H9 (cell line): ENCODE measurements at regions not wholly inside any gene's neighbourhood (a gene's known extent, or its start where the extent isn't known, plus 50 kb on each side); places are given as distances from the start of the nearest gene placed in this dataset.

Experiments
- DNase-seq: peaks from one replicate; pipeline ENCODE4 v3.0.0-alpha.2; 2017
- H2AFZ ChIP-seq: one replicate; pipeline ENCODE4 v1.6.1; 2013; ENCODE audit warnings: mild to moderate bottlenecking, low read length, control low read depth, moderate library complexity
- H2AK5ac ChIP-seq: 2 replicates; pipeline ENCODE4 v1.6.1; 2013; ENCODE audit warnings: low read length, control low read depth, mixed read lengths; ENCODE audit not compliant: insufficient read length
- H2BK120ac ChIP-seq: one replicate; pipeline ENCODE4 v1.6.1; 2013; ENCODE audit warnings: low read depth, mild to moderate bottlenecking, low read length, control low read depth, inconsistent platforms; ENCODE audit not compliant: poor library complexity, severe bottlenecking
- H2BK12ac ChIP-seq: 2 replicates; pipeline ENCODE4 v1.6.1; 2013; ENCODE audit warnings: low read length, control low read depth, mixed read lengths, low read depth; ENCODE audit not compliant: insufficient read length
- H2BK15ac ChIP-seq: 2 replicates; pipeline ENCODE4 v1.6.1; 2013; ENCODE audit warnings: low read depth, low read length, control low read depth
- H2BK20ac ChIP-seq: one replicate; pipeline ENCODE4 v1.6.1; 2013; ENCODE audit warnings: low read depth, mild to moderate bottlenecking, low read length, control low read depth, inconsistent platforms; ENCODE audit not compliant: poor library complexity, severe bottlenecking
- H2BK5ac ChIP-seq: 2 replicates; pipeline ENCODE4 v1.6.1; 2013; ENCODE audit warnings: low read length, control low read depth, mixed read lengths; ENCODE audit not compliant: insufficient read length
- H3K14ac ChIP-seq: 2 replicates; pipeline ENCODE4 v1.6.1; 2013; ENCODE audit warnings: low read length, control low read depth; ENCODE audit not compliant: insufficient read depth
- H3K18ac ChIP-seq: 2 replicates; pipeline ENCODE4 v1.6.1; 2013; ENCODE audit warnings: low read depth, mild to moderate bottlenecking, mixed read lengths, low read length, control low read depth; ENCODE audit not compliant: insufficient read length
- H3K23ac ChIP-seq: 2 replicates; pipeline ENCODE4 v1.6.1; 2013; ENCODE audit warnings: low read length, control low read depth, mixed read lengths, low read depth; ENCODE audit not compliant: insufficient read length
- H3K23me2 ChIP-seq: 2 replicates; pipeline ENCODE4 v1.6.1; 2013; ENCODE audit warnings: low read depth, mild to moderate bottlenecking, mixed read lengths, low read length, control low read depth; ENCODE audit not compliant: insufficient read length, poor library complexity, severe bottlenecking
- H3K27ac ChIP-seq: 2 replicates; pipeline ENCODE4 v1.5.1; 2013; ENCODE audit warnings: low read length, control low read depth, mixed read lengths, low read depth; ENCODE audit not compliant: insufficient read length
- H3K27me3 ChIP-seq: 2 replicates; pipeline ENCODE4 v1.6.1; 2013; ENCODE audit warnings: low read length, control low read depth, inconsistent platforms; ENCODE audit not compliant: insufficient read depth
- H3K4ac ChIP-seq: 2 replicates; pipeline ENCODE4 v1.6.1; 2013; ENCODE audit warnings: low read depth, mild to moderate bottlenecking, control low read depth, inconsistent platforms, low read length, moderate library complexity
- H3K4me1 ChIP-seq: 2 replicates; pipeline ENCODE4 v1.6.1; 2013; ENCODE audit warnings: low read length, control low read depth, inconsistent platforms; ENCODE audit not compliant: insufficient read depth
- H3K4me2 ChIP-seq: 2 replicates; pipeline ENCODE4 v1.6.1; 2013; ENCODE audit warnings: low read length, control low read depth, mixed read lengths; ENCODE audit not compliant: insufficient read length, insufficient read depth
- H3K56ac ChIP-seq: 2 replicates; pipeline ENCODE4 v1.6.1; 2013; ENCODE audit warnings: low read depth, mild to moderate bottlenecking, mixed read lengths, low read length, control low read depth; ENCODE audit not compliant: insufficient read length
- H3K79me1 ChIP-seq: 2 replicates; pipeline ENCODE4 v1.6.1; 2013; ENCODE audit warnings: low read depth, mild to moderate bottlenecking, moderate library complexity, low read length, control low read depth, inconsistent platforms; ENCODE audit not compliant: insufficient read depth, poor library complexity, severe bottlenecking
- H3K79me2 ChIP-seq: 2 replicates; pipeline ENCODE4 v1.6.1; 2013; ENCODE audit warnings: low read length, control low read depth, inconsistent platforms; ENCODE audit not compliant: insufficient read depth
- H3K9ac ChIP-seq: 2 replicates; pipeline ENCODE4 v1.6.1; 2013; ENCODE audit warnings: low read length, control low read depth, mixed read lengths; ENCODE audit not compliant: insufficient read length; ENCODE audit errors: extremely low read depth
- H3K9me3 ChIP-seq: one replicate; pipeline ENCODE4 v1.6.1; 2013; ENCODE audit warnings: low read depth, low read length, inconsistent platforms; ENCODE audit not compliant: control insufficient read depth
- H3T11ph ChIP-seq: one replicate; pipeline ENCODE4 v1.6.1; 2013; ENCODE audit warnings: mild to moderate bottlenecking, low read length, control low read depth, inconsistent platforms
- H4K20me1 ChIP-seq: one replicate; pipeline ENCODE4 v1.6.1; 2013; ENCODE audit not compliant: control insufficient read depth, insufficient read length, insufficient read depth
- H4K5ac ChIP-seq: 2 replicates; pipeline ENCODE4 v1.6.1; 2013; ENCODE audit warnings: low read depth, mild to moderate bottlenecking, mixed read lengths, low read length, control low read depth; ENCODE audit not compliant: insufficient read length
- H4K8ac ChIP-seq: replicated peaks from 2 replicates; pipeline ENCODE4 v1.6.1; 2013; ENCODE audit warnings: low read length, control low read depth, mixed read lengths, low read depth; ENCODE audit not compliant: insufficient read length
- H4K91ac ChIP-seq: 2 replicates; pipeline ENCODE4 v1.6.1; 2013; ENCODE audit warnings: low read depth, mild to moderate bottlenecking, moderate library complexity, mixed read lengths, low read length, control low read depth; ENCODE audit not compliant: insufficient read length
- H3K27ac Mint-ChIP-seq, 3 experiments: 2 replicates in 2 of 3; 3 replicates in 1 of 3; pipeline ENCODE4 v1.8.0; 2020 to 2021; ENCODE audit warnings: mixed read lengths in 3 of 3, mild to moderate bottlenecking in 1 of 3, moderate library complexity in 1 of 3
- H3K27me3 Mint-ChIP-seq: 2 replicates; pipeline ENCODE4 v1.8.0; 2021; ENCODE audit warnings: low read depth, mild to moderate bottlenecking, moderate library complexity, mixed read lengths
- H3K36me3 Mint-ChIP-seq, 3 experiments: 2 replicates in 2 of 3; 3 replicates in 1 of 3; pipeline ENCODE4 v1.8.0; 2020 to 2021; ENCODE audit warnings: low read depth in 3 of 3, mixed read lengths in 3 of 3; ENCODE audit not compliant: insufficient read depth in 1 of 3
- H3K4me1 Mint-ChIP-seq, 2 experiments: 2 replicates each; pipeline ENCODE4 v1.8.0; 2020; ENCODE audit warnings: mixed read lengths in 2 of 2
- H3K4me3 Mint-ChIP-seq, 2 experiments: 2 replicates in 1 of 2; 3 replicates in 1 of 2; pipeline ENCODE4 v1.8.0; 2020 to 2021; ENCODE audit warnings: mild to moderate bottlenecking in 2 of 2, mixed read lengths in 2 of 2, moderate library complexity in 1 of 2
- H3K9me3 Mint-ChIP-seq, 2 experiments: 2 replicates in 1 of 2; 3 replicates in 1 of 2; pipeline ENCODE4 v1.8.0; 2020; ENCODE audit warnings: mild to moderate bottlenecking in 2 of 2, mixed read lengths in 2 of 2, moderate library complexity in 1 of 2
- WGBS: extraction: QIAGEN DNeasy Blood & Tissue Kit; methylation state at CpG from one replicate; pipeline ENCODE4 v1.1.7; 2013; ENCODE audit warnings: missing lambda C conversion rate, low lambda C conversion rate, mixed read lengths; ENCODE audit not compliant: insufficient read length; ENCODE audit errors: extremely low coverage; 5-methylcytosine and 5-hydroxymethylcytosine counted together
- TF ChIP-seq, protein P1 (sequence below): fragments of 200-600 bp; sonication (generic); conservative IDR thresholded peaks from 3 replicates; pipeline ENCODE4 v1.8.0; 2021; ENCODE audit warnings: antibody characterized with exemption, mild to moderate bottlenecking

DNA sequence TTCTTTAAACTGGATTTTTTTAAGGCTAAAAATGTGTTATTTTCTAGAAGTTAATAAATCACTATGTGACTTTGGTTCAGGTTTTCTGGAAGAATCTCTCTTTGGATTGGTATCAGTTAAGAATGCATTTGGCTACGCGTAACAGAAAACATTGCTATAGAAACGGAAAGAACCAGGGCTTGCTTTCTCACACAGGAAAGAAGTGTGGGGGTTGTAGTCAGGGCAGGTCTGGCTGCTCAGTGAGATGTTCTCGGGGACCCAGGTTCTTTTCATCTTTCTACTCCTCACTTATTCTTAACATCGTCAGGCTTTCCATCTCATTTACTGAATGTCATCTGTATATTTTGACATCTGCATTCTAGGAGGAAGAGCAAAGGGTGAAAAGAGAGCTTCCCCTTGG, 191.4 kb downstream of the ZBTB18 start:
- Mint-ChIP-seq H3K4me3 (no peak overlapping the region), H3K4me1 (peaks cover 4 to 5% of the 10 kb centered on the region in 2 experiments; a peak in 2 of 4 replicates), H3K27me3 (no peaks in the 10 kb centered on the region), H3K27ac (no peak overlapping the region), H3K36me3 (no peaks in the 10 kb centered on the region), H3K9me3 (no peaks in the 10 kb centered on the region)
- no peak overlapping the region for H3K23ac ChIP-seq
- no peaks in the 10 kb centered on the region for H3K4me1 ChIP-seq
- TF ChIP-seq, protein P1, sequence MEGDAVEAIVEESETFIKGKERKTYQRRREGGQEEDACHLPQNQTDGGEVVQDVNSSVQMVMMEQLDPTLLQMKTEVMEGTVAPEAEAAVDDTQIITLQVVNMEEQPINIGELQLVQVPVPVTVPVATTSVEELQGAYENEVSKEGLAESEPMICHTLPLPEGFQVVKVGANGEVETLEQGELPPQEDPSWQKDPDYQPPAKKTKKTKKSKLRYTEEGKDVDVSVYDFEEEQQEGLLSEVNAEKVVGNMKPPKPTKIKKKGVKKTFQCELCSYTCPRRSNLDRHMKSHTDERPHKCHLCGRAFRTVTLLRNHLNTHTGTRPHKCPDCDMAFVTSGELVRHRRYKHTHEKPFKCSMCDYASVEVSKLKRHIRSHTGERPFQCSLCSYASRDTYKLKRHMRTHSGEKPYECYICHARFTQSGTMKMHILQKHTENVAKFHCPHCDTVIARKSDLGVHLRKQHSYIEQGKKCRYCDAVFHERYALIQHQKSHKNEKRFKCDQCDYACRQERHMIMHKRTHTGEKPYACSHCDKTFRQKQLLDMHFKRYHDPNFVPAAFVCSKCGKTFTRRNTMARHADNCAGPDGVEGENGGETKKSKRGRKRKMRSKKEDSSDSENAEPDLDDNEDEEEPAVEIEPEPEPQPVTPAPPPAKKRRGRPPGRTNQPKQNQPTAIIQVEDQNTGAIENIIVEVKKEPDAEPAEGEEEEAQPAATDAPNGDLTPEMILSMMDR, result no peak
- no peak overlapping the region for H2AFZ ChIP-seq
- H2AK5ac ChIP-seq, result no peak overlapping the region
- H3K27ac ChIP-seq, result no peak overlapping the region
- no peak overlapping the region for H4K5ac ChIP-seq
- no peak overlapping the region for H3K9ac ChIP-seq
- no peaks in the 10 kb centered on the region for H3K79me1 ChIP-seq
- no peak overlapping the region for H3T11ph ChIP-seq
- H3K9me3 ChIP-seq, result no peaks in the 10 kb centered on the region
- no peaks in the 10 kb centered on the region for H3K23me2 ChIP-seq
- DNase-seq, result no peak
- no peak overlapping the region for H3K14ac ChIP-seq
- no CpG with 5 or more reads among the region's 5 CpGs for WGBS
- no peak overlapping the region for H2BK15ac ChIP-seq
- no peaks in the 10 kb centered on the region for H3K27me3 ChIP-seq
- H3K79me2 ChIP-seq, result no peaks in the 10 kb centered on the region
- no peaks in the 10 kb centered on the region for H4K20me1 ChIP-seq
- H3K18ac ChIP-seq, result no peak overlapping the region
- H2BK12ac ChIP-seq, result no peak overlapping the region
- no peak overlapping the region for H4K91ac ChIP-seq
- no peak overlapping the region for H3K4me2 ChIP-seq
- H3K4ac ChIP-seq, result no peak overlapping the region
- H2BK5ac ChIP-seq, result no peak overlapping the region
- H3K56ac ChIP-seq, result no peak overlapping the region
- no peak overlapping the region for H2BK20ac ChIP-seq
- H4K8ac ChIP-seq, result no peak overlapping the region
- H2BK120ac ChIP-seq, result no peak overlapping the region
